CD4-positive, alpha-beta memory T cell (primary cell): ENCODE measurements at regions not wholly inside any gene's neighbourhood (a gene's known extent, or its start where the extent isn't known, plus 50 kb on each side); places are given as distances from the start of the nearest gene placed in this dataset. TPM values are rescaled to one million over a fixed set of nuclear protein-coding genes. Genes with fewer than 3 reads are reported as not detected.

Experiments
- microRNA-seq: library from miRNA; unstranded; fragments of <30 nt; microRNA quantifications from one replicate; pipeline ENCODE4 v1.2.0, GENCODE V29; 2021; ENCODE audit warnings: borderline replicate concordance, borderline number of aligned reads, borderline microRNAs expressed, mixed read lengths

Small RNA genes lying in the stretch of these regions (microRNA-seq; reads per million reads assigned to microRNA genes)
- gene MIR129-2: not detected
- gene MIR670: not detected
